OCI-LY1 (cell line): ENCODE measurements at regions not wholly inside any gene's neighbourhood (a gene's known extent, or its start where the extent isn't known, plus 50 kb on each side); places are given as distances from the start of the nearest gene placed in this dataset.

Experiments used
- H2AFZ ChIP-seq: fragments of 200-600 bp; sonication (generic), shearing (Covaris generic); 2 replicates; pipeline ENCODE4 v1.6.0; 2014; ENCODE audit warnings: antibody characterized with exemption, mild to moderate bottlenecking, low read length
- H3F3A ChIP-seq: fragments of 200-600 bp; sonication (generic), shearing (Covaris generic); 2 replicates; pipeline ENCODE4 v1.6.0; 2014; ENCODE audit warnings: mild to moderate bottlenecking, antibody characterized with exemption, low read length, moderate library complexity; ENCODE audit not compliant: insufficient read depth
- H3K27ac ChIP-seq: fragments of 200-600 bp; sonication (generic); 2 replicates; pipeline ENCODE4 v1.5.1; 2014; ENCODE audit warnings: low read length, mixed run types, mild to moderate bottlenecking, low read depth; ENCODE audit not compliant: poor library complexity, severe bottlenecking
- H3K27me3 ChIP-seq: fragments of 200-600 bp; sonication (generic); 2 replicates; pipeline ENCODE4 v1.6.0; 2014; ENCODE audit warnings: antibody characterized with exemption, mild to moderate bottlenecking, low read length, moderate library complexity; ENCODE audit not compliant: insufficient read depth
- H3K36me3 ChIP-seq: fragments of 200-600 bp; sonication (generic); 2 replicates; pipeline ENCODE4 v1.6.1; 2014; ENCODE audit warnings: mild to moderate bottlenecking, antibody characterized with exemption, low read length, moderate library complexity, mixed read lengths; ENCODE audit not compliant: insufficient read depth
- H3K4me1 ChIP-seq: fragments of 200-600 bp; sonication (generic); 2 replicates; pipeline ENCODE4 v1.5.1; 2014; ENCODE audit warnings: mild to moderate bottlenecking, low read length, moderate library complexity; ENCODE audit not compliant: insufficient read depth, severe bottlenecking
- H3K4me2 ChIP-seq: fragments of 200-600 bp; sonication (generic), shearing (Covaris generic); 2 replicates; pipeline ENCODE4 v1.6.1; 2014; ENCODE audit warnings: low read length
- H3K4me3 ChIP-seq: fragments of 200-600 bp; sonication (generic); 2 replicates; pipeline ENCODE4 v1.5.1; 2014; ENCODE audit warnings: low read length, low read depth, mild to moderate bottlenecking, mixed read lengths; ENCODE audit not compliant: poor library complexity, severe bottlenecking
- H3K79me2 ChIP-seq: fragments of 200-600 bp; shearing (Covaris generic); 2 replicates; pipeline ENCODE4 v1.6.1; 2016; ENCODE audit warnings: mixed run types, low read length, mixed read lengths; ENCODE audit not compliant: insufficient read depth
- H3K9ac ChIP-seq: fragments of 200-600 bp; sonication (generic), shearing (Covaris generic); 2 replicates; pipeline ENCODE4 v1.6.1; 2014; ENCODE audit warnings: mild to moderate bottlenecking, low read length, mixed read lengths
- H3K9me2 ChIP-seq: fragments of 200-600 bp; sonication (generic), shearing (Covaris generic); 2 replicates; pipeline ENCODE4 v1.6.1; 2014; ENCODE audit warnings: low read depth, mild to moderate bottlenecking, low read length, mixed read lengths
- H3K9me3 ChIP-seq: fragments of 200-600 bp; shearing (Covaris generic); 2 replicates; pipeline ENCODE4 v1.6.1; 2014; ENCODE audit warnings: low read length, mixed read lengths
- H4K20me1 ChIP-seq: fragments of 200-600 bp; sonication (generic), shearing (Covaris generic); 2 replicates; pipeline ENCODE4 v1.6.0; 2016; ENCODE audit warnings: mild to moderate bottlenecking, low read length; ENCODE audit not compliant: insufficient read depth
- EZH2 ChIP-seq: fragments of 200-600 bp; sonication (generic), shearing (Covaris generic); IDR thresholded peaks from 2 replicates; pipeline ENCODE4 v1.8.0; 2017; ENCODE audit warnings: borderline replicate concordance, mixed run types, mild to moderate bottlenecking, antibody characterized with exemption, low read length, moderate library complexity, mixed read lengths
- TF ChIP-seq, protein P1 (sequence below): fragments of 200-600 bp; sonication (generic), shearing (Covaris generic); IDR thresholded peaks from 2 replicates; pipeline ENCODE4 v1.5.1; 2017; ENCODE audit warnings: mild to moderate bottlenecking, antibody characterized with exemption, low read length, moderate library complexity, mixed read lengths

DNA sequence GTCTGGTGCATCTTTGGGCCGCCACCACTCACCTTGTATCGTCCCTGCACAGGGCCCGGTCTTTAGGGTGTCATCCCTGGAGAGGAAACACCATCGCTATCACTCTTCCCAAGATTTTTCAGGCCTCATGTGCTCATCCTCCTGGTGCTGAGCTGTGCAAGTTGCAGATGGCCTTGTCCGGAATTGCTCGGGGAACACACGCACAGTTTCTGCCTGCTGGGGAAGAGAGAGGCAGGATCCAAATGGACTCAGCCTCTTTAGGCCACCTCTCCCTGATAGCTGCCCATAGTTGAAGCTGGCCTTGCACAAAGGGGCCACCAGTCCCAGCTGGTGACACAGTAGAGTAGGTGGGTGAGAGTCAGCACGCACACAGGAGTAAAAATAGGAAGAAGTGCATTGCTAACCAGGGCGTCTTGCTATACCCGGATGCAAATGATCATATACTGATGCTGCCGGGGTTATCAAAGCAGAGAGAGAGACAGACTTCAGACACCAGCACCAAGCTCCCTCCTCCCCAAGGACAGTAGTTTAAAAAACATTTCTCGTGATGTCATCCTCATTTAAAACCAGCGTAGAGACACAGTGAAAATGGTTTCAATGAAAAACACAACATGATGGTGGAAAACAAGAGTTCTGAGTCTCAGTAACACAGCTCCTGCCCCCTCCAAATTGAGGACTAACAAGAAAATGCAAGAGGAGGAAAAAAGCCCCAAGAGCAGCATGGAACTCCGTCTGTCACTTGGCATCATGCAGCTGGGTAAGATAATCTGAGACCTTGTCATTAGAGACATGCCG lies 147.5 kb upstream of the NCK2 start:
- no peaks in the 10 kb centered on the region for H4K20me1 ChIP-seq
- no peaks in the 10 kb centered on the region for H3K79me2 ChIP-seq
- no peak overlapping the region; the same call in 1 of the 2 replicates for H3K4me2 ChIP-seq
- no peak overlapping the region for H3K9ac ChIP-seq
- 0 out of 2 replicates have a peak, but pooled peaks cover 6% of the 10 kb centered on the region for H3K27me3 ChIP-seq
- no peak overlapping the region for H2AFZ ChIP-seq
- H3F3A ChIP-seq: no peaks in the 10 kb centered on the region
- no peak overlapping the region for H3K27ac ChIP-seq
- no peaks in the 10 kb centered on the region for H3K9me2 ChIP-seq
- H3K9me3 ChIP-seq: no peaks in the 10 kb centered on the region
- peaks cover 9% of the 10 kb centered on the region for H3K4me1 ChIP-seq
- no peak overlapping the region for H3K4me3 ChIP-seq
- TF ChIP-seq, protein P1, sequence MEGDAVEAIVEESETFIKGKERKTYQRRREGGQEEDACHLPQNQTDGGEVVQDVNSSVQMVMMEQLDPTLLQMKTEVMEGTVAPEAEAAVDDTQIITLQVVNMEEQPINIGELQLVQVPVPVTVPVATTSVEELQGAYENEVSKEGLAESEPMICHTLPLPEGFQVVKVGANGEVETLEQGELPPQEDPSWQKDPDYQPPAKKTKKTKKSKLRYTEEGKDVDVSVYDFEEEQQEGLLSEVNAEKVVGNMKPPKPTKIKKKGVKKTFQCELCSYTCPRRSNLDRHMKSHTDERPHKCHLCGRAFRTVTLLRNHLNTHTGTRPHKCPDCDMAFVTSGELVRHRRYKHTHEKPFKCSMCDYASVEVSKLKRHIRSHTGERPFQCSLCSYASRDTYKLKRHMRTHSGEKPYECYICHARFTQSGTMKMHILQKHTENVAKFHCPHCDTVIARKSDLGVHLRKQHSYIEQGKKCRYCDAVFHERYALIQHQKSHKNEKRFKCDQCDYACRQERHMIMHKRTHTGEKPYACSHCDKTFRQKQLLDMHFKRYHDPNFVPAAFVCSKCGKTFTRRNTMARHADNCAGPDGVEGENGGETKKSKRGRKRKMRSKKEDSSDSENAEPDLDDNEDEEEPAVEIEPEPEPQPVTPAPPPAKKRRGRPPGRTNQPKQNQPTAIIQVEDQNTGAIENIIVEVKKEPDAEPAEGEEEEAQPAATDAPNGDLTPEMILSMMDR: no peak
- no peak for TF ChIP-seq EZH2
- H3K36me3 ChIP-seq: no peaks in the 10 kb centered on the region

DNA sequence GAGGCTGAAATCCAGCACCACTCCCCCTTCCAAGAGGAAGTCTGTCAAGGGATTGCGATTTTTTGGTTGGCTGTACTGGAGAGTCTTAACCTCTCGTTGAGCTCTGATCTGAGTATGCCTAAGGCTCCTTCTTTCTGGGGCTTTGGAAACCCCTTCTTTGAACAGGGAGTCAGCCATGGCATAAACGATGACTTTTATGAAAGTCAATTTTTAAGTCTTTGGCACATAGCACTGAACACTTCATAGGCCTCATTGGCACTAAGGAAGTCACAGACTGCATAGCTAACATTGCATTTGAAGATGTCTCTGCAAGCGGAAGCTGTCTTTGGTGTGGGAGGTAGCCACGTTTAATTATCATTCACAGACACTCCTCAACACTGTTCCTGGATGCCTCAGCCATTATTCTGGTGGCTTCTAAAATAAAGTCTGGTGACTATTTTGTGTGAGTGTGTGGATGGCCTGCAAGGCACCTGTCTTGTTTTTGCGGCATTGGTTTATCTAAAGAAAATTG lies 148.2 kb upstream of the NCK2 start:
- H3K27me3 ChIP-seq: 0 out of 2 replicates have a peak, but pooled peaks cover 6% of the 10 kb centered on the region
- no peaks in the 10 kb centered on the region for H3K36me3 ChIP-seq
- H3K4me2 ChIP-seq: no peak overlapping the region
- H2AFZ ChIP-seq: no peak overlapping the region
- TF ChIP-seq, protein P1: no peak
- no peaks in the 10 kb centered on the region for H3K9me2 ChIP-seq
- H3K4me1 ChIP-seq: peaks cover 9% of the 10 kb centered on the region
- no peak overlapping the region for H3K9ac ChIP-seq
- no peak overlapping the region for H3K27ac ChIP-seq
- H3F3A ChIP-seq: no peaks in the 10 kb centered on the region
- H3K4me3 ChIP-seq: no peak overlapping the region
- H4K20me1 ChIP-seq: no peaks in the 10 kb centered on the region
- no peaks in the 10 kb centered on the region for H3K9me3 ChIP-seq
- H3K79me2 ChIP-seq: no peaks in the 10 kb centered on the region

DNA sequence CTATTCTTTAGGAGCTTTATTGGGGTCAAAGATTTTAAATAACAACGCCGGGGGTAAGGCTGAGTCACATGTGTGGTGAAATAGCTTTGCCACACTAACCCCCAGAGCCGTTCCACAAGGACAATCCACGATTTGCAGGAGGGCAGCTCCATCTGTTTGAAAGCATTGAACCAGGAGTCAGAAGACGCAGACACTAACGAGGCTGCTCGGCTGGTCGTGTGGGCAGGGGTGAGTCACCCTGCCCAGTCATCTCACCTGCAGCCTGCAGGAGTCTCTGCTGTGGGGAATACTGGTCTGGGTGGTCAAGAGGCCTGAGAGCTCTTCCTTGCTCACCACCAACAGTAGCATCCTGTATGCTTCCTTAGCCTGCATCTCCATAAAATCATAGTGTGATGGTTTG lies 149.2 kb upstream of the NCK2 start:
- Histone ChIP-seq H3K79me2 (no peaks in the 10 kb centered on the region), H3K4me1 (peaks cover 9% of the 10 kb centered on the region), H3K9me3 (no peaks in the 10 kb centered on the region), H4K20me1 (no peaks in the 10 kb centered on the region), H3K4me3 (no peak overlapping the region), H2AFZ (no peak overlapping the region), H3K36me3 (no peaks in the 10 kb centered on the region), H3K27me3 (0 out of 2 replicates have a peak, but pooled peaks cover 6% of the 10 kb centered on the region), H3K9me2 (no peaks in the 10 kb centered on the region), H3F3A (no peaks in the 10 kb centered on the region), H3K27ac (no peak overlapping the region), H3K4me2 (no peak overlapping the region), H3K9ac (no peak overlapping the region)
- no peak for TF ChIP-seq EZH2
- TF ChIP-seq, protein P1: no peak
